C4-2B (cell line): ENCODE measurements at regions not wholly inside any gene's neighbourhood (a gene's known extent, or its start where the extent isn't known, plus 50 kb on each side); places are given as distances from the start of the nearest gene placed in this dataset.

Source experiments
- H3K27ac ChIP-seq: fragments of 450-650 bp; 2 replicates; pipeline ENCODE4 v1.5.1; 2017
- ZFX ChIP-seq: fragments of 450-650 bp; IDR thresholded peaks from 2 replicates; pipeline ENCODE4 v1.6.1; 2017
- TF ChIP-seq, protein P1 (sequence below): fragments of 450-650 bp; conservative IDR thresholded peaks from 2 replicates; pipeline ENCODE4 v1.5.1; 2017; ENCODE audit warnings: mild to moderate bottlenecking

DNA sequence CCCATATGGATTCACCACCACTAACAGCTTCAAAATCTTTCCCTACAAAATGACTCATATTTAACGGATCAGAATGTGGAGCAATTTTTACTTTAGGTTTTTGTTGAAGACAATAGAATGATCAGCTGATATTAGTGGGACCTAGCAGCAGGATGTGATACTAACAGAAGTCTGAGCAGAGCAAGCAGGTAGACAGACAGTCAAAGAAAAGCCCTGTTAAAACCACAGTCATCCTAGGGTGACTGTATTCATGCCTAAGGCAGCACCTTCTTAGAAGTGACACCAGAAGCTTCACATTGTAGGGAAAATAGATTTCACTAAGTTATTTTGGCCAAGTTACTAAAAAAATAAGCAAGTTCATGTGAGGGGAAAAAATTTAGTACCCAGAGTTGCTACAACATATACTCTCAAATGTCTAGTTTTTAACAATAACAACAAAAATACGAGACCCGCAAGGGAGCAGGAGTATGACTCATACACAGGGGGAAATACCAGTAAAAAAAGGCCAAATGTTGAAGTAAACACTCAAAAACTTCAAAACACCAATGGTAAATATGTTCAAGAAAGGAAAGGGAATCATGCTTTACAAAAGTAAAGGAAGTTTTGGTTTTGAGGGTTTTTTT lies 590.9 kb downstream of the EPHA3 start:
- no peak overlapping the region for H3K27ac ChIP-seq
- no peak for TF ChIP-seq ZFX
- TF ChIP-seq, protein P1, sequence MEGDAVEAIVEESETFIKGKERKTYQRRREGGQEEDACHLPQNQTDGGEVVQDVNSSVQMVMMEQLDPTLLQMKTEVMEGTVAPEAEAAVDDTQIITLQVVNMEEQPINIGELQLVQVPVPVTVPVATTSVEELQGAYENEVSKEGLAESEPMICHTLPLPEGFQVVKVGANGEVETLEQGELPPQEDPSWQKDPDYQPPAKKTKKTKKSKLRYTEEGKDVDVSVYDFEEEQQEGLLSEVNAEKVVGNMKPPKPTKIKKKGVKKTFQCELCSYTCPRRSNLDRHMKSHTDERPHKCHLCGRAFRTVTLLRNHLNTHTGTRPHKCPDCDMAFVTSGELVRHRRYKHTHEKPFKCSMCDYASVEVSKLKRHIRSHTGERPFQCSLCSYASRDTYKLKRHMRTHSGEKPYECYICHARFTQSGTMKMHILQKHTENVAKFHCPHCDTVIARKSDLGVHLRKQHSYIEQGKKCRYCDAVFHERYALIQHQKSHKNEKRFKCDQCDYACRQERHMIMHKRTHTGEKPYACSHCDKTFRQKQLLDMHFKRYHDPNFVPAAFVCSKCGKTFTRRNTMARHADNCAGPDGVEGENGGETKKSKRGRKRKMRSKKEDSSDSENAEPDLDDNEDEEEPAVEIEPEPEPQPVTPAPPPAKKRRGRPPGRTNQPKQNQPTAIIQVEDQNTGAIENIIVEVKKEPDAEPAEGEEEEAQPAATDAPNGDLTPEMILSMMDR = no peak

DNA sequence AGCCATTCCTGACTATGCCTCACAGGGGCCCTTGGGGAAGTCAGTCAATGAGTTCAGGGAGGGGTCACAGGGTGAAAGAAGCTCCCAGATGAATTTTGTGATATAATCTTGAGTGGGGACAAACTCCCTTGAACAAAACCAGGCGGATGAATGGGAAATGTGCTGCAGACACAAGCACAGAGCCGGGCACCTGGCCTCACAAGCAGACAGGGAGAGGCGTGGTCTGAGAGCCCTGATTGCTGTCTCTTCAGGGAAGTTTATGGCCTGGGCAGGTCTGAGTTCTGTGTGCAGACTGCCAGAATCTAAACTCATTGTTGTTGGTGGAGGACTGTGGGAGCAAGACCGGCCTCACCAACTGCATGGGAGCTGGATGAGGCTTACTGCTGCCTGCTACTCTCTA lies 591.8 kb downstream of the EPHA3 start:
- TF ChIP-seq, protein P1 = no peak
- TF ChIP-seq ZFX = no peak
- no peak overlapping the region for H3K27ac ChIP-seq

DNA sequence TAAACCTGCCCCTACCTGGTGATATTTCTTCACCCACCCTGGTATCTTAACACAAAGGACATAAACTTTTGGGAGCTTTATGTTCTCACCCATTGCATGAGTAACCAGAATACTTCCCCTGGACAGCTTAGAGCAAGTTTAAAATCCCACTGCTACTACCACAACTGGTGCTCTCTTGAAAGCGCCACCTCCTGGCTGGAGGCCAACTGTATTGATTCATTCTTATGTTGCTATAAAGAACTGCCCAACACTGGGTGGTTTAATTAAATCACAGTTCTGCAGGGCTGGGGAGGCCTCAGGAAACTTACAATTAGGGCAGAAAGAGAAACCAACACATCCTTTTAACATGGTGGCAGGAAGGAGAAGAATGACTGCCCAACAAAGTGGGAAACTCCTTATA lies 592.4 kb downstream of the EPHA3 start:
- no peak for TF ChIP-seq ZFX
- TF ChIP-seq, protein P1 = no peak

DNA sequence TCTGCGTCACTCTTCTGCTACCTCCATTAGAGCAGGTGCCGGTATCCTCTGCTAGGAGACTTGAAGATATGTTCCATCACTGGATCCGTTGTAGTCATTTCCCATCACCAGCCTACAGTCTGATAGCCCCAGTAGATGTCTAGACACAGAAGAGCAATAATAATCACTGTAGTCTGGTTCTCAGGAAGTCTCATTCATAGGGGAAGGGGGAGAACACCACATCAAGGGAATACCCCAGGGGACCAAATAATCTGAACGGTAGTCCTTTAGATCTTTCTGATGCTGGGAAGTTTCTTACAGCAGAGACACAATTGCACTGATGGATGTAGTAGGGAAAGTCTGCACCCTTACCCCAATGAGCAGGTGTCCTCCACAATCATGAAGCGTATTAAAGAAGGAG lies 595.0 kb downstream of the EPHA3 start:
- TF ChIP-seq, protein P1 = no peak
- no peak for TF ChIP-seq ZFX
- H3K27ac ChIP-seq = no peak overlapping the region

More for the DNA sequence above, 592.4 kb downstream of the EPHA3 start:
- no peak overlapping the region for H3K27ac ChIP-seq

DNA sequence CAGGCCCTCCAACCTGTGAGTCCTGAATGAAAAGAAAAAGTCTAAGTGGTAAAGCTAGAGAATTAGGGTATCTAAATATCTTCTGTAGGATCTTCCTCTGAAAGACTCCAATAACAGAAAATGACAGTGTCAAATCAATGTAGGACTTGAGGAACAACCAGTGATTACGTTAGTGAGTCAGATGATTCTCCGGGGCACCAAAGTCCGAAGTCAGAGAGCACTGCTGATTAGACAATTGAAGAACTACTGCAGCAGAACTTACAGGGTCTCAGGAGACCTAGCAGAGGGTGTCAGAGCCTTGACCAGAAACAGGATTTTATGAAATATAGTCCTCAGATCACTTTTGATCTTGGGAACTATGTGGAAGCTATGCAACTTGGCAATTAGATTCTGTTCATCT lies 605.8 kb downstream of the EPHA3 start:
- no peak for TF ChIP-seq ZFX
- TF ChIP-seq, protein P1 = no peak
- no peak overlapping the region for H3K27ac ChIP-seq

DNA sequence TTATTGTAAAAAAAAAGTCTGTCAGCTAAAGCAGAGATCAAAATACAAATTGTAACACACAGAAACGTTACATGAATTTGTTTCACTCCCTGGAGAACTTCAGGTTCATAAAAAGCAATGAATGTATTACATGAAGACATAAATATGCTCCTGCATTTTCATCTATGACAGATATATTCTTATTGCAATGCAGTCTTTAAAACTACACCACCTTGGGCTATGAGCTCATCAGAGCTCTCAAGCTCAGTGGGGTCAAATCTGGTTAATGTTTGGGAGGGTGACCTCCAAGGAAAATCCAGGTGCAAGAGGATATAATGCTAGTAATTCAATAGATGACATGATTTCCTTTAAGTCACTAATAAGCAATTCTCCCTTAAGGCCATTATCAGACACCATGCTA lies 606.8 kb downstream of the EPHA3 start:
- no peak overlapping the region for H3K27ac ChIP-seq
- TF ChIP-seq, protein P1 = no peak
- TF ChIP-seq ZFX = no peak

DNA sequence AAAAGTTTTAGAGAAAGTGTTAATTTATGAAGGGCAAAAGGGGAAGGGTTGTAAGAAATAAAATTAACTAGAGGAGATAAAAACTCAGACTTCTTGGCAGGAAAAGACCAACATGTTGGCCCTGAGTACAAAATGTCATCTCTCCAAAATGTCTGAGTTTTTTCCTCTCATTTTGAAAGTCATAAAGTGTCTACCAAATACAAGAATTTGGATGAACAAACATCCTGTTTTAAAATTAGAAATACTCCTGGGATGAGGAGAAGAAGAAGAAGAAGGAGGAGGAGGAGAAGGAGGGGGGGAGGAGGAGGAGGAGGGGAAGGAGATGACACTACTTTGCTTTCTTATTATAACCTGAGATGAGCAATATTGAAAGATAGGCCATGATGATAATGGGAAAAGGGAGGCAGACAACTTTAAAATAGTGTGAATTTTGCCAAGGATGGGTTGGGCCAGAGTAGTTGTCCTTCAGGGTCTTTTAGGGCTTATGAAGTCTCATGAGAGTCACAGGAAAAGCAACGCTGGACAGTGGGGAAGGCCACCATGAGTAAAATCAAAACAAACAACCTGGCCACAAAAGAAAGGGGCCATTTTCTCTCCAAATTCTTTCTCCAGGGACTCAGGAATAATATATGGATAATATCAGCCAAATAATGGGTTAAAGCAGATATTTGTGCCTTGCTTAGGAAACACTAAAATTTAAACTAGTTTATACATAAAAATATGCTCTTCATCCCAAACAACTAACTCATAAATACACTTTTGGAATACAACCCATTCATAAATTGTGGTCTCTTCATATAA lies 632.9 kb downstream of the EPHA3 start:
- TF ChIP-seq ZFX = no peak
- TF ChIP-seq, protein P1 = no peak
- no peak overlapping the region for H3K27ac ChIP-seq
